ENCODE measurements at regions not wholly inside any gene's neighbourhood (a gene's known extent, or its start where the extent isn't known, plus 50 kb on each side); places are given as distances from the start of the nearest gene placed in this dataset.

DNA sequence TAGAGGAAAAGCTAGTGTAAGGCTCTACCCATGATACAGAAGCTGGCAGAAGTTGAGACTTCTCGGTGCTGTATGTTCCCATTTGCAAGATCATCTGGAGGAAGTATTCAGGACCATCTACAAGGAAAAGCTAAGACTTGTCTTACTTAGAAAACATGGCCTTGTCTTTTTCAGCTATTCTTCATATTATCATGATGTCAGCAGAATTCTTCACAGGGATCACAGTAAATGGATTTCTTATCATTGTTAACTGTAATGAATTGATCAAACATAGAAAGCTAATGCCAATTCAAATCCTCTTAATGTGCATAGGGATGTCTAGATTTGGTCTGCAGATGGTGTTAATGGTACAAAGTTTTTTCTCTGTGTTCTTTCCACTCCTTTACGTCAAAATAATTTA lies 79.6 kb upstream of the SCIN start:
- ATAC-seq (no peak), DNase-seq (no peak)
- Histone ChIP-seq H3K4me2 (ENCODE audit: low read length) (peak overlapping the region; percentile 16; the same call in 1 of the 2 replicates), H3K36me3 (ENCODE audit: low read depth, low read length) (no peaks in the 10 kb centered on the region), H3K27ac (ENCODE audit: low read length) (no peak overlapping the region), H3F3A (ENCODE audit: low read length, unreplicated experiment) (no peaks in the 10 kb centered on the region), H3K4me1 (ENCODE audit: insufficient read depth, low read length) (peaks cover 41% of the 10 kb centered on the region), H2AFZ (ENCODE audit: low read length) (no peak overlapping the region), H3K4me3 (ENCODE audit: low read length) (no peak overlapping the region), H3K27me3 (ENCODE audit: low read length) (no peaks in the 10 kb centered on the region), H4K20me1 (ENCODE audit: low read length) (no peaks in the 10 kb centered on the region), H3K9me2 (replicated peaks; ENCODE audit: low read length) (no peaks in the 10 kb centered on the region), H3K9me3 (ENCODE audit: low read length) (no peaks in the 10 kb centered on the region), H3K79me2 (ENCODE audit: low read length) (no peaks in the 10 kb centered on the region), H3K9ac (ENCODE audit: low read length) (no peak overlapping the region)
- intact Hi-C loops (cut with micrococcal nuclease): loop anchor here (1.0 to 10.0 kb wide), 7 partner anchors 33 to 1116 kb away; no protein-coding TSS in a partner anchor
- ChIA-PET CTCF (interaction anchor here (2.2 kb wide), 1 partner anchor 32 kb away, joined by 73 read pairs; no protein-coding TSS in a partner anchor), POLR2A (ENCODE audit: unreplicated experiment) (no interaction called here)
- TF ChIP-seq EZH2 (IDR thresholded peaks at IDR 0.05; ENCODE audit: low read length, unreplicated experiment): no peak
- no peak for TF ChIP-seq EZH2phosphoT487 (IDR thresholded peaks at IDR 0.05; ENCODE audit: borderline replicate concordance, low read length)
- TF ChIP-seq, protein P1, sequence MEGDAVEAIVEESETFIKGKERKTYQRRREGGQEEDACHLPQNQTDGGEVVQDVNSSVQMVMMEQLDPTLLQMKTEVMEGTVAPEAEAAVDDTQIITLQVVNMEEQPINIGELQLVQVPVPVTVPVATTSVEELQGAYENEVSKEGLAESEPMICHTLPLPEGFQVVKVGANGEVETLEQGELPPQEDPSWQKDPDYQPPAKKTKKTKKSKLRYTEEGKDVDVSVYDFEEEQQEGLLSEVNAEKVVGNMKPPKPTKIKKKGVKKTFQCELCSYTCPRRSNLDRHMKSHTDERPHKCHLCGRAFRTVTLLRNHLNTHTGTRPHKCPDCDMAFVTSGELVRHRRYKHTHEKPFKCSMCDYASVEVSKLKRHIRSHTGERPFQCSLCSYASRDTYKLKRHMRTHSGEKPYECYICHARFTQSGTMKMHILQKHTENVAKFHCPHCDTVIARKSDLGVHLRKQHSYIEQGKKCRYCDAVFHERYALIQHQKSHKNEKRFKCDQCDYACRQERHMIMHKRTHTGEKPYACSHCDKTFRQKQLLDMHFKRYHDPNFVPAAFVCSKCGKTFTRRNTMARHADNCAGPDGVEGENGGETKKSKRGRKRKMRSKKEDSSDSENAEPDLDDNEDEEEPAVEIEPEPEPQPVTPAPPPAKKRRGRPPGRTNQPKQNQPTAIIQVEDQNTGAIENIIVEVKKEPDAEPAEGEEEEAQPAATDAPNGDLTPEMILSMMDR (conservative IDR thresholded peaks at IDR 0.05; ENCODE audit: low read depth, low read length): no peak
- BruUV-seq (replicated peaks): no TSS peak

GRCh38 chr7:12491526-12491925 lies 79.0 kb upstream of the SCIN start:
- Histone ChIP-seq H4K20me1 (ENCODE audit: low read length) (no peaks in the 10 kb centered on the region), H3K79me2 (ENCODE audit: low read length) (no peaks in the 10 kb centered on the region), H3K9ac (ENCODE audit: low read length) (no peak overlapping the region), H3F3A (ENCODE audit: low read length, unreplicated experiment) (no peaks in the 10 kb centered on the region), H3K4me1 (ENCODE audit: insufficient read depth, low read length) (peaks cover 41% of the 10 kb centered on the region), H3K36me3 (ENCODE audit: low read depth, low read length) (no peaks in the 10 kb centered on the region), H3K4me3 (ENCODE audit: low read length) (no peak overlapping the region), H3K27me3 (ENCODE audit: low read length) (no peaks in the 10 kb centered on the region), H2AFZ (ENCODE audit: low read length) (no peak overlapping the region), H3K9me2 (replicated peaks; ENCODE audit: low read length) (no peaks in the 10 kb centered on the region), H3K27ac (ENCODE audit: low read length) (peak overlapping the region; percentile 24; the same call in 1 of the 2 replicates), H3K9me3 (ENCODE audit: low read length) (no peaks in the 10 kb centered on the region), H3K4me2 (ENCODE audit: low read length) (peak overlapping the region; percentile 16)
- ChIA-PET CTCF (interaction anchor here (2.2 kb wide), 1 partner anchor 33 kb away, joined by 73 read pairs; no protein-coding TSS in a partner anchor), POLR2A (ENCODE audit: unreplicated experiment) (no interaction called here)
- intact Hi-C loops (cut with micrococcal nuclease): loop anchor here (1.0 to 10.0 kb wide), 4 partner anchors 54 to 1117 kb away; no protein-coding TSS in a partner anchor
- TF ChIP-seq, protein P1 (conservative IDR thresholded peaks at IDR 0.05; ENCODE audit: low read depth, low read length): no peak
- TF ChIP-seq EZH2phosphoT487 (IDR thresholded peaks at IDR 0.05; ENCODE audit: borderline replicate concordance, low read length): no peak
- no peak for TF ChIP-seq EZH2 (IDR thresholded peaks at IDR 0.05; ENCODE audit: low read length, unreplicated experiment)
- DNase-seq (peak; percentile 67), ATAC-seq (peak; percentile 66)
- BruUV-seq (replicated peaks): no TSS peak

DNA sequence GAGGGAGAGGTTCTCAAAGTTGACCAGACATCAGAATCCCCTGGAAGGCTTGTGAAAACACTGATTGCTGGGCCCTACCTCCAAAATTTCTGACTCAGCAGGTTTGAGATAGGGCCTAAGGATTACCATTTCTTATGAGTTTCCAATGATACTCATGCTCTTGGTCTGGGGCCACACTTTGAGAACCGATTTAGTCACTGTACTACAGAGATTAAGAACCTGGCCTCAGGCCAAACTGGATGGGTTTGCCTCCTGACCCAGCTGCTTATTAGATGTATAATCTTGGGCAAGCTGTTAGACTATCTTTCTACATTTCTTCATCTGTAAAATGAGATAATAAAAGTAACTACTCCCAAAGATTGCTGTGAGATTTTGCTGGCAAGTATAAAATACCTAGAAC lies 77.1 kb upstream of the SCIN start:
- no peaks in the 10 kb centered on the region for H4K20me1 ChIP-seq (ENCODE audit: low read length)
- H3K9me3 ChIP-seq (ENCODE audit: low read length): no peaks in the 10 kb centered on the region
- H3K9me2 ChIP-seq (replicated peaks; ENCODE audit: low read length): no peaks in the 10 kb centered on the region
- H3F3A ChIP-seq (ENCODE audit: low read length, unreplicated experiment): no peaks in the 10 kb centered on the region
- no peaks in the 10 kb centered on the region for H3K79me2 ChIP-seq (ENCODE audit: low read length)
- H3K9ac ChIP-seq (ENCODE audit: low read length): no peak overlapping the region
- no peak for ATAC-seq
- no TSS peak for BruUV-seq (replicated peaks)
- intact Hi-C loops (cut with micrococcal nuclease): loop anchor here (10.0 kb wide), 1 partner anchor 1119 kb away; no protein-coding TSS in a partner anchor
- no peaks in the 10 kb centered on the region for H3K36me3 ChIP-seq (ENCODE audit: low read depth, low read length)
- H3K27me3 ChIP-seq (ENCODE audit: low read length): no peaks in the 10 kb centered on the region
- no peak for TF ChIP-seq EZH2phosphoT487 (IDR thresholded peaks at IDR 0.05; ENCODE audit: borderline replicate concordance, low read length)
- TF ChIP-seq EZH2 (IDR thresholded peaks at IDR 0.05; ENCODE audit: low read length, unreplicated experiment): no peak
- TF ChIP-seq, protein P1 (conservative IDR thresholded peaks at IDR 0.05; ENCODE audit: low read depth, low read length): no peak
- ChIA-PET POLR2A (ENCODE audit: unreplicated experiment) (no interaction called here), CTCF (no interaction called here)
- H3K27ac ChIP-seq (ENCODE audit: low read length): peak overlapping the region; percentile 66
- peak; percentile 74 for DNase-seq
- H2AFZ ChIP-seq (ENCODE audit: low read length): no peak overlapping the region
- peaks cover 41% of the 10 kb centered on the region for H3K4me1 ChIP-seq (ENCODE audit: insufficient read depth, low read length)
- H3K4me3 ChIP-seq (ENCODE audit: low read length): no peak overlapping the region
- H3K4me2 ChIP-seq (ENCODE audit: low read length): peak overlapping the region; percentile 56

Data from PC-3 (cell line).